NCI-H1105 (cell line): ENCODE measurements at regions not wholly inside any gene's neighbourhood (a gene's known extent, or its start where the extent isn't known, plus 50 kb on each side); places are given as distances from the start of the nearest gene placed in this dataset.

Experiments used
- DNase-seq: peaks from one replicate; lab custom pipeline; 2025; lab: John Stamatoyannopoulos, UW

GRCh38 chr2:142241016-142241415 is 110.2 kb upstream of the LRP1B start:
- DNase-seq = no peak

GRCh38 chr2:142236181-142236580 is 105.4 kb upstream of the LRP1B start:
- DNase-seq = no peak

- peak; percentile 63 for DNase-seq
Observed at GRCh38 chr2:142234741-142235140, 103.9 kb upstream of the LRP1B start.

- DNase-seq = no peak
Observed at GRCh38 chr2:142223309-142223708, 92.5 kb upstream of the LRP1B start.

GRCh38 chr2:142222715-142223114 is 91.9 kb upstream of the LRP1B start:
- peak; percentile 67 for DNase-seq

- peak; percentile 54 for DNase-seq
Observed at GRCh38 chr2:142220901-142221300, 90.1 kb upstream of the LRP1B start.

- DNase-seq = no peak
Observed at GRCh38 chr2:142220239-142220638, 89.4 kb upstream of the LRP1B start.

GRCh38 chr2:142218471-142218870 is 87.7 kb upstream of the LRP1B start:
- DNase-seq = no peak

- DNase-seq = no peak
Observed at GRCh38 chr2:142217804-142218203, 87.0 kb upstream of the LRP1B start.

GRCh38 chr2:142200062-142200461 is 69.2 kb upstream of the LRP1B start:
- DNase-seq = no peak

- DNase-seq = no peak
Observed at GRCh38 chr2:142199073-142199472, 68.3 kb upstream of the LRP1B start.

GRCh38 chr2:142190805-142191204 is 60.0 kb upstream of the LRP1B start:
- DNase-seq = no peak

GRCh38 chr2:142189501-142189900 is 58.7 kb upstream of the LRP1B start:
- DNase-seq = no peak

- DNase-seq = no peak
Observed at GRCh38 chr2:142188562-142188961, 57.7 kb upstream of the LRP1B start.

- DNase-seq = no peak
Observed at GRCh38 chr2:142180820-142181533, 50.2 kb upstream of the LRP1B start.
